LNCAP (cell line): ENCODE measurements at regions not wholly inside any gene's neighbourhood (a gene's known extent, or its start where the extent isn't known, plus 50 kb on each side); places are given as distances from the start of the nearest gene placed in this dataset.

Experiments used
- CTCF ChIP-seq: fragments of 450-650 bp; IDR thresholded peaks from 2 replicates; pipeline ENCODE4 v1.5.1; 2017; ENCODE audit warnings: mild to moderate bottlenecking

GRCh38 chr5:68086857-68087256 lies 128.7 kb upstream of the PIK3R1 start:
- no peak for TF ChIP-seq CTCF

- TF ChIP-seq CTCF, result no peak
These were observed 129.1 kb upstream of the PIK3R1 start for GRCh38 chr5:68086439-68086838.

GRCh38 chr5:68084396-68084795 lies 131.2 kb upstream of the PIK3R1 start:
- TF ChIP-seq CTCF, result no peak

GRCh38 chr5:68080282-68081050 lies 135.1 kb upstream of the PIK3R1 start:
- TF ChIP-seq CTCF, result no peak

- TF ChIP-seq CTCF, result no peak
These were observed 138.1 kb upstream of the PIK3R1 start for GRCh38 chr5:68077349-68077894.

- TF ChIP-seq CTCF, result no peak; the same call in 1 of the 2 replicates
These were observed 140.9 kb upstream of the PIK3R1 start for GRCh38 chr5:68074633-68075032.

GRCh38 chr5:68074048-68074632 lies 141.4 kb upstream of the PIK3R1 start:
- TF ChIP-seq CTCF, result no peak
